ENCODE measurements at regions not wholly inside any gene's neighbourhood (a gene's known extent, or its start where the extent isn't known, plus 50 kb on each side); places are given as distances from the start of the nearest gene placed in this dataset.

DNA sequence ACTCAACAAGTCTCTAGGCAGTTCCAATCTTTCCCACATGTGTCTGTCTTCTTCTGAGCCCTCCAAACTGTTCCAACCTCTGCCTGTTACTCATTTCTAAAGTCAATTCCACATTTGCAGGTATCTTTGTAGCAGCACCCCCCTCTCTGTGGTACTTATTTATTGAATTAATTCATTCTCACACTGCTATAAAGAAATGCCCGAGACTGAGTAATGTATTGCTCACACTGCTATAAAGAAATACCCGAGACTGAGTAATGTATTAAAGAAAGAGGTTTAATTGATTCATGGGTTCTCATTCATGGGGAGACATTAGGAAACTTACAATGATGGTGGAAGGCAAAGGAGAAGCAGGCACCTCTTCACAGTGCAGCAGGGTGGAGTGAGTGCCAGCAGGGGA, 1413.8 kb downstream of the SI start:
- DNase-seq: no peak
- TF ChIP-seq CTCF (IDR thresholded peaks at IDR 0.05): no peak
- H3K4me3 Mint-ChIP-seq: no peak overlapping the region
- H3K27ac Mint-ChIP-seq: no peak overlapping the region
- no peaks in the 10 kb centered on the region for H3K4me1 Mint-ChIP-seq
- no CpG with 5 or more reads among the region's 2 CpGs for WGBS (ENCODE audit: insufficient coverage)
- intact Hi-C loops (cut with micrococcal nuclease): no loop called here
- H3K9me3 ChIP-seq (replicated peaks in 1 of 2; ENCODE audit: control insufficient read depth in 1 of 2, insufficient read depth in 1 of 2, low read length in 2 of 2): peaks cover 8 to 10% of the 10 kb centered on the region in 2 donors
- H3K4me2 ChIP-seq (replicated peaks; ENCODE audit: extremely low read depth, low read length, poor library complexity, severe bottlenecking): no peak overlapping the region
- peaks cover 0 to 6% (median 2%) of the 10 kb centered on the region in 7 donors for H3K9me3 Mint-ChIP-seq
- H3K36me3 ChIP-seq (replicated peaks in 1 of 2; ENCODE audit: control insufficient read depth in 1 of 2, insufficient read depth in 2 of 2, low read length in 2 of 2): no peaks in the 10 kb centered on the region
- no peak overlapping the region for H2AFZ ChIP-seq (ENCODE audit: insufficient read depth, low read depth, low read length, poor library complexity, severe bottlenecking)
- no peaks in the 10 kb centered on the region for H3K27me3 ChIP-seq (ENCODE audit: control insufficient read depth in 2 of 2, insufficient read depth in 2 of 2, low read length in 2 of 2)
- no peaks in the 10 kb centered on the region for H3K4me1 ChIP-seq (ENCODE audit: control insufficient read depth in 1 of 2, insufficient read depth in 2 of 2, low read length in 2 of 2)
- H3K27ac ChIP-seq (ENCODE audit: low read depth in 1 of 2, low read length in 2 of 2): no peak overlapping the region
- H3K9ac ChIP-seq (ENCODE audit: insufficient read depth, low read length, poor library complexity, severe bottlenecking): no peak overlapping the region
- H3K36me3 Mint-ChIP-seq: no peaks in the 10 kb centered on the region
- H4K20me1 ChIP-seq (ENCODE audit: insufficient read depth, low read length): no peaks in the 10 kb centered on the region
- H3K79me2 ChIP-seq (ENCODE audit: insufficient read depth, low read length): no peaks in the 10 kb centered on the region
- H3K4me3 ChIP-seq (replicated peaks in 1 of 3; ENCODE audit: low read depth in 2 of 3, low read length in 3 of 3): no peak overlapping the region
- no peaks in the 10 kb centered on the region for H3K27me3 Mint-ChIP-seq (ENCODE audit: low read depth in 3 of 3)

DNA sequence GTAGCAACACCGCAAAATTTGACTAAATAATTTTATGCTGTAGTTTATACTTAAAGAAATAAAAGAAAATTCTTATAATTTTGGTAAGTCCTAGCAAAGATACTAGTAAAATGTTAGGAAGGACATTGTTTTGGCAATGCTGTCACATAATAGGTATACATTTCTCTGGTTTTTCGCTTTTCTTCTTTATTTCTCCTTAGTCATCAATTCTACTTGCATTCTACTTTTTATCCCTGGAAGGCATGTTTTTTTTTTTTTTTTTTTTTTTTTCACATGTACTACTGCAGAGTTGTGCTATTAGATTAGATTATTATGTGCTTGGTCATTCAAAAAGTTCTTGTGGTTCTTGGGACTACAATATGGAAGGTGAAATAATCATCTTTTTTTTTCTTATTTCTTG, 1421.2 kb downstream of the SI start:
- Histone ChIP-seq H2AFZ (ENCODE audit: insufficient read depth, low read depth, low read length, poor library complexity, severe bottlenecking) (no peak overlapping the region), H3K4me2 (replicated peaks; ENCODE audit: extremely low read depth, low read length, poor library complexity, severe bottlenecking) (no peak overlapping the region), H3K36me3 (replicated peaks in 1 of 2; ENCODE audit: control insufficient read depth in 1 of 2, insufficient read depth in 2 of 2, low read length in 2 of 2) (no peaks in the 10 kb centered on the region), H3K4me1 (ENCODE audit: control insufficient read depth in 1 of 2, insufficient read depth in 2 of 2, low read length in 2 of 2) (no peaks in the 10 kb centered on the region), H3K4me3 (replicated peaks in 1 of 3; ENCODE audit: low read depth in 2 of 3, low read length in 3 of 3) (no peak overlapping the region), H4K20me1 (ENCODE audit: insufficient read depth, low read length) (no peaks in the 10 kb centered on the region), H3K9ac (ENCODE audit: insufficient read depth, low read length, poor library complexity, severe bottlenecking) (no peak overlapping the region), H3K27me3 (ENCODE audit: control insufficient read depth in 2 of 2, insufficient read depth in 2 of 2, low read length in 2 of 2) (no peaks in the 10 kb centered on the region), H3K9me3 (replicated peaks in 1 of 2; ENCODE audit: control insufficient read depth in 1 of 2, insufficient read depth in 1 of 2, low read length in 2 of 2) (peaks cover 7 to 9% of the 10 kb centered on the region in 2 donors), H3K79me2 (ENCODE audit: insufficient read depth, low read length) (no peaks in the 10 kb centered on the region), H3K27ac (ENCODE audit: low read depth in 1 of 2, low read length in 2 of 2) (no peak overlapping the region)
- no peaks in the 10 kb centered on the region for H3K4me1 Mint-ChIP-seq
- peaks cover 0 to 1% (median 0%) of the 10 kb centered on the region in 3 donors for H3K27me3 Mint-ChIP-seq (ENCODE audit: low read depth in 3 of 3)
- WGBS (ENCODE audit: insufficient coverage): no CpG with 5 or more reads among the region's 2 CpGs
- DNase-seq: no peak
- H3K36me3 Mint-ChIP-seq: no peaks in the 10 kb centered on the region
- intact Hi-C loops (cut with micrococcal nuclease): no loop called here
- H3K27ac Mint-ChIP-seq: no peak overlapping the region
- H3K9me3 Mint-ChIP-seq: peaks cover 0 to 7% (median 4%) of the 10 kb centered on the region in 7 donors
- H3K4me3 Mint-ChIP-seq: no peak overlapping the region
- no peak for TF ChIP-seq CTCF (IDR thresholded peaks at IDR 0.05)

All from CD14-positive monocyte (primary cell).